Suprapubic skin (tissue), 3 donors: ENCODE measurements at regions not wholly inside any gene's neighbourhood (a gene's known extent, or its start where the extent isn't known, plus 50 kb on each side); places are given as distances from the start of the nearest gene placed in this dataset.

Experiments
- EP300 ChIP-seq: sonication (generic); formaldehyde crosslinking; IDR thresholded peaks from one replicate; pipeline ENCODE4 v1.6.1; 2017; ENCODE audit warnings: antibody characterized with exemption
- TF ChIP-seq, protein P1 (sequence below), 2 donors: fragments of 200-600 bp in 1 of 2; fragments of 450-650 bp in 1 of 2; sonication (generic) in 1 of 2; IDR thresholded peaks; one replicate each; pipeline ENCODE4 v1.5.1; 2016 to 2019; ENCODE audit warnings: antibody characterized with exemption in 2 of 2, mild to moderate bottlenecking in 1 of 2, moderate library complexity in 1 of 2

DNA sequence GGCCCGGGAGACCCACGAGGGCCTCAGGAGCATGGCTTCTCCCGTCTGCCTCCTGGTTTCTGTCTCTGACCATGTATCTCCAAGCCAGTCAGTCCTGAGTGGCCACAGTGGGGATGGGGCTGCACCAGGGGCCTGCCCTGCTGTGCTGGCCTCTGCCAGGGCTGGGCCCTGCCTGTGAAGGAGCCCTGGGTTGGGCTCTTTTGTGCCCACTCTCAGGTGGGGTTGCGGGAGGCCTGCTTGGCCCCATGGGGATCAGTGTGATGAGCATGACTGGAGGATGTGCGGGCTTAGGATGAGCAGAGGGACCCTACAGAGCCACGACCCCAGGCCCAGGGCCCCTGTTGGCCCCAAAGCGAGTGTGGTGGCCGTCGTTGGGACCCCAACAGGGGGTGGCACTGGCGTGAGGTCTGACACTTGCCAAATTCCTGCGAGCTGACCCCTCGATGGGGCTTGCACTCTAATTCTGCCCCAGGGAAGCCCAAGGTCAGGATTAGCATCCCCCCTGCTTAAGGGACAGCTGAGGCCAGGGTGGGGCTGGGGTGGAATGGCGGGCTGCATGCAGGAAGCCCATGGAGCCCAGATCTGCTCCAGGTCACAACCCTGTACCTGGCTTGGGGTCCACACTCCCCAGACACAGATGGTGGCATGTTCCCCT lies 90.0 kb upstream of the BHLHE23 start:
- TF ChIP-seq, protein P1, sequence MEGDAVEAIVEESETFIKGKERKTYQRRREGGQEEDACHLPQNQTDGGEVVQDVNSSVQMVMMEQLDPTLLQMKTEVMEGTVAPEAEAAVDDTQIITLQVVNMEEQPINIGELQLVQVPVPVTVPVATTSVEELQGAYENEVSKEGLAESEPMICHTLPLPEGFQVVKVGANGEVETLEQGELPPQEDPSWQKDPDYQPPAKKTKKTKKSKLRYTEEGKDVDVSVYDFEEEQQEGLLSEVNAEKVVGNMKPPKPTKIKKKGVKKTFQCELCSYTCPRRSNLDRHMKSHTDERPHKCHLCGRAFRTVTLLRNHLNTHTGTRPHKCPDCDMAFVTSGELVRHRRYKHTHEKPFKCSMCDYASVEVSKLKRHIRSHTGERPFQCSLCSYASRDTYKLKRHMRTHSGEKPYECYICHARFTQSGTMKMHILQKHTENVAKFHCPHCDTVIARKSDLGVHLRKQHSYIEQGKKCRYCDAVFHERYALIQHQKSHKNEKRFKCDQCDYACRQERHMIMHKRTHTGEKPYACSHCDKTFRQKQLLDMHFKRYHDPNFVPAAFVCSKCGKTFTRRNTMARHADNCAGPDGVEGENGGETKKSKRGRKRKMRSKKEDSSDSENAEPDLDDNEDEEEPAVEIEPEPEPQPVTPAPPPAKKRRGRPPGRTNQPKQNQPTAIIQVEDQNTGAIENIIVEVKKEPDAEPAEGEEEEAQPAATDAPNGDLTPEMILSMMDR (IDR thresholded peaks at IDR 0.05): no peak
- no peak for TF ChIP-seq EP300
